GM19035 (cell line): ENCODE measurements at regions not wholly inside any gene's neighbourhood (a gene's known extent, or its start where the extent isn't known, plus 50 kb on each side); places are given as distances from the start of the nearest gene placed in this dataset.

Experiments
- ATAC-seq: cut with Tn5 transposase; IDR thresholded peaks from one replicate; pipeline ENCODE4 v1.9.1; 2021; ENCODE audit not compliant: unreplicated experiment

DNA sequence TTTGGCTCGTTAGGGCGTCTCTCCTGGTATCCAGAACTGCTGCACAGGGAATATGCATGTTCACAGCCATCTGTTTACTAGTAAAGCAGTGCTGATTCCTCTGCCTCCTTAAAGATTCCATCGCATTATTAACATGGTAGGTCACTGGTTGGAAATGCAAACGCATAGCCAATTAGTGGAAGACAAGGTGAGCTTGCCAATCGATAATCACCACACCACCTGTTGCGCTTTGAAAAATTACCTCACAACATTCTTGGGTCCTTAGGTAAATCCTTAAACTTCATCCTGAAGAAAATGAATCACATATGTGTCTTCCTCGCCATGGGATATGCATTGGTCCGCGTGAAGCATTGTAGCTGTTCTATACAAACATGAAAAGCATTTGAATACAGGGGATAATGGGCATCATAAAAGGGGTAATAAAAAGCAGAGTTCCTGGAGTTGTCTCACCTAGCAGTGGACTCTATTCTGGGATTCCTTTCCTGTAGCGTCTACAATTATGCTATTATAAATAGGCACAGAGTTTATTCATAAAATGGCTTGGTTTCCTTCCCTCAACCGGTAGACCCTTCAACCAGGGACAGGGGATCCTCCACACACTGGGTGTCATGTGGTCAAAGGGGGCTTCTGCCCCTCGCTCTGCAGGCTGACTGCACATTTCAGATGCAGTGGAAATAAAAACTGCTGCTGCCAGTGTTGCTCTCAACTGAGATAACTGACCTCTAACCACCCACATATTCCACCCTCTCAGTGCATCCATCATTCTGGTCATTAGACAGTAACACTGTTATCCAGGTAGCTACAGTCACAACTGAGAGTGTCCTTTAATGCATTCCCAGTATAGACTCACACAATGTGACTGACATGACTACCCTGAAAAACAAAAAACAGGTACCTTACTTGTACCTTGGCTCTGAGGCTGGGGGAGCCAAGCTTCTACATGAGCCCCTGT, 389.2 kb upstream of the NFE2L3 start:
- ATAC-seq = no peak

DNA sequence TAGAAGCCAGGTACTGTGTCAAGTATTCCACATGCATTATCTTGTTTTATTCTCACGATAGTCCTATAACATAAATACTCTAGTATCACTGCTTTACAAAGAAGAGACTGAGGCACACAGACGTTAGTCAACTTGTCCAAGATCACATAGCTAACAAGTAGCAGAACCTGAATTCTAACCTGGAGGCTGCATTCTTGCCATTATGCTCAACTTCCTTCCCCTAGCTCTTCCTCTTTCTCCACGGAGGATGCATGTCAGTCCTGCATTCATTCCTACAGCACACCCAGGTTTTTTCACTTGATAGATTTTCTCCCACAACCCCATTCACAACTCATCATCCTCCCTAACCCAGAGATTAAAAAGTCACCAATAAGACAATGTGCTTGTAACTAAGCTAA, 388.5 kb upstream of the NFE2L3 start:
- ATAC-seq = no peak

DNA sequence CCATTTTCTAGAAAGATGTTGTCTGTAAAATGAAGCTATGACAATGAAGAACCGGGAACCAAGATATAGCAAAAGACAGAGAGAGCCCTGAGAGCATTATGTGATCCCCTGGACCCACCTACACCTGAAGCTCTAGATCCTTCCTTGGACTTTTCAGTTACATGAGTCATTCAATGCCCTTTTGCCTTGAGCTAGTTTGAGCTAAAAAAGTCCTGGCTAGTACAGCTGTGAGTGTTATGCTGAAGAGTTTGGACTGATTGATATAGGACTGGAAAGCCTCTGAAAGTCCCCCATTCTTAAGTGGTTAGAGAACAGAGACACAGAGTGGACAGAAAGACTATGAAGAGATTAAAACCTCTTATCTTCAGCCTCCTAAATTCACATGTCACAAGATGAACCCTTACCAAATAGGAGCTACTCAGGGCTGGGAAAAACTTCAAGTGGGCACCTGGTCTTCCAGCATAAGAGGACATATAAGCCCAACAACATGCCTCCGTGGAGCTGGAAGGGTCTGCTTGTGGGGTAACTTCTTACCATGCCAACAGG, 386.8 kb upstream of the NFE2L3 start:
- no peak for ATAC-seq

DNA sequence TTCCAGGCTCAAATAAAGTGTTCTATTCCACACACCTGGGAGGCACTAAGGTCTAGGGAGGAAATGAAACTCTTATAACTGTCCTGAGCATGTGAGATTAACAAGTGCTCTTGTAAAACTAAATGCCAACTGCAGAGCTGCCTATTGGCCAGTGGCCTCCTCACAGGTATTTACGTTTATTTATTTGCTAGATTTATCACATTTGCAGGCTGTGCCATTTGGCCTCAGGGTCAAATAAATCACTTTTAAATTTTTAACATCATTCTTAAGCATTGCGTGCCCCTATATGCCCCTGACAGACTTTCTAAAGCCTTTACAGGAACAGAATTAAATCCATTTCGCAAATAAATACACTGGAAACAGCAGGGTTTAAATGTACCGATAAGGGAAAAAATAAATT, 381.8 kb upstream of the NFE2L3 start:
- no peak for ATAC-seq

DNA sequence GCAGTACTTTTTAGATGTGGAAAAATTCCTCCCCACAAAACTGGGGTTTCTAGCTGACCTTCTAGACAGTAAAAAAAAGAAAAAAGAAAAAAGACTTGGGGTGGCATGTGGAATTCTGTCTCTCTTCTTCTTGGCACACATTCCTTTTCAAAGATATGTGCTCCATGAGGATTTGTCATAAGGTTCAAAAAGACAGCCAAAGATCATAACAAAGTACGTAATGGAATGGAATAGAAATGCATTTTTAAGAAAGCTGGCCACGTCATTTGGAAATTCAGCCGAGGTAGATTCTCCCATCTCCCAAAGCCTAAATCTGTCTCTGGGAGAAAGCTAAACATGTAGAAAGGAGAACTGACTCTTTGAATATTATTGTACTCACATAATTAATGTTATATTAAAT, 381.3 kb upstream of the NFE2L3 start:
- ATAC-seq = no peak

GRCh38 chr7:25771491-25771890, 380.5 kb upstream of the NFE2L3 start:
- ATAC-seq = no peak

DNA sequence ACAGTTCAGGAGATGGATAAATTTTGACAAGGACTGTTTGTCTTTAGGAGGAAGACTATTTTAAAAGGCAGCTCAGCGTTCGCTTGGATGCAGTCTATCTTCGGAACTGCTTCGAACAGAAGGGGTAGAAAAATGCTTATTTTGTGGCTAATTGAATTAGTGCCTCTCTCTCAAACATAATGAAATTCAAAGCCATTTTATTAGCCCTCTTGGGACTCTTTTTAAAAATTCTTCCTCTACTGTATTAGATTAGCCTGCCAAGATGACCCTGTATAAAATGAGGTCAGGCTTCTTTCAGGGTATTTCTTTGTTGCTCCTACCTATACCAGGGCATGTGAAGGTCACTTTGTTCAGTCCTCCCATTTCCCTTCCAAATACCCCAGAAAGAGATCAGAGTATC, 379.2 kb upstream of the NFE2L3 start:
- ATAC-seq = no peak

DNA sequence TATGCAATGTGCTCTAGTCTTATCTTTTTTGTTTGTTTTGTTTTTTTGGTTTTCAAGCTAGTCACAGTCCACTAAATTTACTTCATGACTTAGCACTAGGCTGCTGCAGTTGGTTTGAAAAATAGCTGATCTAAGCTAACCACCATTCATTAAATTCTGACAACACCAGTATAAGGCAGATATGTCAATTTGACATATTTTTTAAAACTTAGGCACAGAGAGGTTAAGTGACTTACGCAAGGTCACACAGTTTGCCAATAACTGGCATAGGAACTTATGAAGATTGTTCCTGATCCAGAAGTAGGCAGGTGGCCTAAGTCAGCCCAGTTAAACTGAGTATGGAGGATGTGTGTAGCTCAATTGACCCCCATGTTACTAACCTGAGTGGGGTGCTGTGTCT, 377.3 kb upstream of the NFE2L3 start:
- no peak for ATAC-seq

- ATAC-seq = no peak
Measured at GRCh38 chr7:25775570-25775969, 376.4 kb upstream of the NFE2L3 start.

DNA sequence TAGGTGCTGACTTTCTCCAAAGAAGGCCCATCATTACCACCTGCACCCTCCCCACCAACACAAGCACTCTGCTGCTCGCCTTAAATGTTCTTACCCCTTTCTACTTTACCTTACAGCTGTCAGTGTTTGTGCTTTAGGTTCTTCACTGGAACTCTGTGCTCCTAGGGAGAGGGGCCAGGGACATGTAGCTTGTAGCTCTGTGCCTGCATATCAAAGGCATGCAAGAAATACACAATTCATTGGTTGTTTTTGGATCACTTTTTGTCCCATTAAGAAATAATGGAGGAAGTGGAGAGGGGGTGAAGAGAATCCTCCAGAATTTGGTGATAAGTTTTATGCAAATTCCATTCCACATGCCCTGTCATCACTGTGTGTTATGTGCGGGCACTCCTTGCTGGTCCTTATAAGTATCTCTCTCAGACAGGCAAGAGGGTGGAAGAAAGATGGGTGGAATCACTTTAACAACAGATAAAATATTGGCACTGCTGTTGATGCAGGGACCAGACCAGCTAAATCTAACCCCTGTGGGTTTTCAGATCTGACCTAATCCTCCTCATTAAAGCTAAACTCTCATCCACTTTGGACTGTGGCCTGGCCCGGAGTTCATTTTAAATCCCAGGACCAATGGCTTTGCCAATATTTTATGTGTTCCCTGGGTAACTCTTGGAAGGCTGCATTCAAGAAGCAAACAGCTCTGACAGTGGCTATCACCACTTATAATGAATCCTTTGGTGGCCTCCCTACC, 375.8 kb upstream of the NFE2L3 start:
- ATAC-seq = no peak

DNA sequence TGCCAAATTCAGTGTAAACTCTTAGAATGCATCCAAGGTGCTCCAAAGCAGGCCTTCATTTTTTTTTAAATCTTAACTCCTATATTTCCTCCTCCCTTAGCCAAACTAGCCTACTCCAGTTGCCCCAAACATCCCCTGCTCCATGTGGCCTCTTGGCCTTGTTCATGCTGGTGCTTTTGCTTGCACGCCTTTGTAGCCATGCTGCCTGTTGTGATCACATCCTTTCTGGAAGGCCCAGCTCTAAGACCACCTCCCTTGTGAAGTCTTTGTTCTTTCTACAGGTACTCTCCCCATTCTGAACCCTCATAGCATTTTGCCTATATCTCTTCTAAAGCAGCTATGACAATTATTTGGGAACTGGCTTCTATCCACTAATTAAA, 375.3 kb upstream of the NFE2L3 start:
- no peak for ATAC-seq

GRCh38 chr7:25777969-25778708, 373.9 kb upstream of the NFE2L3 start:
- no peak for ATAC-seq

DNA sequence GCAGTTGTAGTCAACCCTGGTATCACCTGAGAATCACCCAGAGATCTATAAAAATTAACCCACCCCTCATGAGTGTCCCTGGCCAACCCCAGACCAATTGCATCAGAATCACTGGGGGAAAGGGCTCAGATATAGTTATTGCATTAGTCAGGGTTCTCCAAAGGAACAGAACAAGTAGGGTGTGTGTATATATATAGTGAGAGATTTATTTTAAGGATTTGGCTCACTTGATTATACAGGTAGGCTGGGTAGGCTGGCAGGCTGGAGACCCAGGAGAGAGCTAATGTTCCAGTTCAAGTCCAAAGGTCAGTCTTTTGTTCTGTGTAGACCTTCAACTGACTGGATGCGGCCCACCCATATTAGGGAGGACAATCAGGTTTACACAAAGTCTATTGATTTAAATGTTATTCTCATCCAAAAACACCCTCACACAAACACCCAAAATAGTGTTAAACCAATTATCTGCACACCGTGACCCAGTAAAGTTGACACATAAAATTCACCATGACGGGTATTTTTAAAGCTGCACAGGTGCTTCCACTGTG, 372.9 kb upstream of the NFE2L3 start:
- no peak for ATAC-seq

- ATAC-seq = no peak
Measured at GRCh38 chr7:25780904-25781303, 371.1 kb upstream of the NFE2L3 start.

DNA sequence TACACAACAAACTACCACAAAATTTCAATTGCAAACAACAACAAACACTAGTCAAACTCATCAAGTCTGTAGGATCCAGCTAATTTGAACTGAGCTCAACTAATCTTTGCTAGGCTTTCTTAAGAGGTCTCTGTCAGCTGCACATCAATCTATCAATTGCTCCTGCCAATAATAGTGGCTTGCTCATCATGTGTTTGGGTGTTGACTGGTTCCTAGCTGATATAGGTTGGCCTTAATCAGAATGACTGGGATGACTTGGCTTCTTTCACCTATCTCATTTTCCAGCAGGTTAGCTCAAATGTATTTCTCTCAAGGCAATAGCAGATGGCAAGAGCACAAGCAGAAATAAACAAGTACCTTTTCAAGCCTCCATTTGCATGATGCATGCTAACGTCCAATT, 370.3 kb upstream of the NFE2L3 start:
- no peak for ATAC-seq

GRCh38 chr7:25786936-25787335, 365.1 kb upstream of the NFE2L3 start:
- no peak for ATAC-seq

GRCh38 chr7:25787336-25787735, 364.7 kb upstream of the NFE2L3 start:
- no peak for ATAC-seq

DNA sequence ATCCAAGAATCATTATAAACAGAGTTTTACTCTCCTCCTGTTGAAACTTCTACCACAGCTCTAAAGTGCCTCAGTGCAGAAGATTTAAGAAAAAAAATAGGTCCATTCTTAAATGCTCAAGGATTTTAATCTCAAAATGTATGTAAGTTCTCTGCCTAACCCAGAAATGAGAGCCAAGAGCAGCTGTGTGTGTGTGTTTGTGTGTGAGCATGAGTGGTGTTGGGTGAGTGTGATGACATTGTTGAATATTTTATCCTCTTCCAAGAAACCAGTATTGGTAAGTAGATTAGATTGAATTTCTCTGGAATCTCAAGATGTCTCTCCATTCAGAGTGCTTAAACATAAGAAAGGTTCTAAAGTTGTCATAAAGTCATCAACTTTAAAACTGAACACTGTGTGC, 363.6 kb upstream of the NFE2L3 start:
- ATAC-seq = no peak

DNA sequence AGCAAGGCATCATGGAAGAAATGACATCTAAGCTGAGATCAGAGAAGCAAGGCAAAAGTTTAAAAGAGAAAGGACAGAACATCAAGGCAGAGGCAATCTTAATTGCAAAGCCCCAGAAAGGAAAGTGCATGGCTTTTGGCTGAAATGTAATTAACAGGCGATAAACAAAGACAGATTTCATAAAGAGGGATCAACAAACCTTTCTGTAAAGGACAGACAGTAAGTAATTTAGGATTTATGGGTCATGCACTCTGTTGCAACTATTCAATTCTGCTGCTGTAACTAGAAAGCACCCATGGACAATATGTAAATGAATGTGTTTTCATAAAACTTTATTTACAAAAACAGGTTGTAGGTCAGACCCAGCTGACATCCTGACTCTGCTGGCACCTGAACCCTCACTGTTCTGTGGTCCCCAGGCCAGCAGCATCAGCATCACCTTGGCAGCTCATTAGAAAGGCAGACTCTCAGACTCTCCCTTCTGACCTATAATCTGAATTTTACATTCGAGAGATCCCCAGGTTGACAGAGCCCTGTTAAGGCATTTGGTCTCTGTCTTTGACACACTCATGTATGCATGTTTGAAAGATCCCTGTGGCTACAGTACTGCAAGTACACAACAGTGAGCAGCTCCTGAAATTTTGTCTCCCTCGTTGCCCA, 362.9 kb upstream of the NFE2L3 start:
- no peak for ATAC-seq
